Adrenal gland (tissue), 9 donors: ENCODE measurements at regions not wholly inside any gene's neighbourhood (a gene's known extent, or its start where the extent isn't known, plus 50 kb on each side); places are given as distances from the start of the nearest gene placed in this dataset.

ENCODE experiments used
- DNase-seq, 7 donors: peaks; one replicate each; pipeline ENCODE4 v3.0.0-alpha.2; 2019 to 2020
- H3K27ac ChIP-seq, 5 donors: fragments of 200-600 bp; sonication (generic) in 4 of 5; 1 replicate in 3 of 5; 2 replicates in 2 of 5; pipeline versions ENCODE4 v1.5.1 to v1.8.0; 2016 to 2020; ENCODE audit warnings: mild to moderate bottlenecking in 1 of 5
- H3K27me3 ChIP-seq: fragments of 200-600 bp; 2 replicates; pipeline ENCODE4 v1.8.0; 2021
- H3K36me3 ChIP-seq, 2 donors: fragments of 200-600 bp; replicated peaks in 1 of 2; 1 replicate in 1 of 2; 2 replicates in 1 of 2; pipeline versions ENCODE4 v1.5.1 to v1.8.0; 2018 to 2022
- H3K4me1 ChIP-seq, 2 donors: fragments of 200-600 bp; replicated peaks in 1 of 2; 1 replicate in 1 of 2; 2 replicates in 1 of 2; pipeline versions ENCODE4 v1.5.1 to v1.8.0; 2018 to 2021
- H3K4me3 ChIP-seq, 4 donors: fragments of 200-600 bp; sonication (generic) in 3 of 4; one replicate each; pipeline ENCODE4 v1.5.1; 2016 to 2018
- H3K9me3 ChIP-seq, 3 donors: fragments of 200-600 bp; sonication (generic) in 1 of 3; replicated peaks in 1 of 3; 1 replicate in 2 of 3; 2 replicates in 1 of 3; pipeline versions ENCODE4 v1.5.1 to v1.8.0; 2016 to 2021
- CTCF ChIP-seq, 6 experiments: fragments of 450-650 bp in 4 of 6; fragments of 200-600 bp in 2 of 6; sonication (generic) in 1 of 6; IDR thresholded peaks; 1 replicate in 5 of 6; 2 replicates in 1 of 6; pipeline versions ENCODE4 v1.5.1 to v1.8.0; 2016 to 2021; ENCODE audit warnings: antibody characterized with exemption in 6 of 6, mild to moderate bottlenecking in 2 of 6, moderate library complexity in 1 of 6
- POLR2A ChIP-seq, 2 donors: fragments of 450-650 bp; IDR thresholded peaks; one replicate each; pipeline ENCODE4 v1.6.1; 2017; ENCODE audit warnings: antibody characterized with exemption in 2 of 2, mild to moderate bottlenecking in 2 of 2, moderate library complexity in 1 of 2
- WGBS, 4 donors: extraction: QIAGEN DNeasy Blood & Tissue Kit in 2 of 4; methylation state at CpG; one replicate each; pipeline versions ENCODE4 v1.1.5 to v1.1.7; 2013 to 2017; 5-methylcytosine and 5-hydroxymethylcytosine counted together
- intact Hi-C, 2 donors: fragments of 100-400 bp; cut with DNase I; formaldehyde crosslinking; loops; one replicate each; pipeline versions ENCODE4 v1.14.1 to v1.15.0; 2022 to 2023
- donor health status: healthy with polysubstance abuse.
- donor health status: Bipolar disorder and iron deficiency.
- donor health status: DM: yes; HTN: yes; CAD: no.
- donor health status: DM: no; HTN: no; CAD: no.
- donor health status: DM: no; HTN: no; CAD: no.

GRCh38 chr13:59494151-59494550 lies 669.6 kb downstream of the DIAPH3 start:
- intact Hi-C loops, result no loop called here
- no peaks in the 10 kb centered on the region for H3K36me3 ChIP-seq
- H3K27me3 ChIP-seq, result no peaks in the 10 kb centered on the region
- TF ChIP-seq POLR2A (IDR thresholded peaks at IDR 0.05) (no peak), CTCF (IDR thresholded peaks at IDR 0.05) (no peak)
- no peak overlapping the region for H3K27ac ChIP-seq
- H3K9me3 ChIP-seq, result no peaks in the 10 kb centered on the region
- H3K4me3 ChIP-seq, result no peak overlapping the region
- H3K4me1 ChIP-seq, result peaks cover 0 to 6% of the 10 kb centered on the region in 2 donors
- no peak for DNase-seq

DNA sequence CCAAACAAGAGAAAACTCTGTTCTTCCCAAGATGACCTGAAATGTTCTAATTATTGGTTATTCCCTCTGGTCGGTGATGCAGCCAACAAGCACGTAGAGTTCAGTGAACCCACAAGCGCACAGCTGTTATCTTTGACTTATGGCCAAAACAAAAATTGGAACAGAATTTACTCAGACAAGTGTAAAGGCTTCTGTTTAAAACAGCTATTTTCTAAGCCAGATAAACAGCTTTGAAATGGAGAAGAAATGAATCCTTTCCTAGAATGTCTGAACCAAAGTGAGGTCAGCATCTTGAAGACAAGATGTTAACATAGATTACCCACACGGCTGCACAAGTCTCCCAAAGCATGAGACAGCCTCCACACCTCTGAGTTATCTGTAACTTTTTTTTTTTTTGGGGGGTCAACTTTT lies 669.2 kb downstream of the DIAPH3 start:
- Histone ChIP-seq H3K27me3 (no peaks in the 10 kb centered on the region), H3K36me3 (no peaks in the 10 kb centered on the region), H3K4me1 (peaks cover 0 to 6% of the 10 kb centered on the region in 2 donors), H3K27ac (no peak overlapping the region), H3K4me3 (no peak overlapping the region), H3K9me3 (no peaks in the 10 kb centered on the region)
- intact Hi-C loops, result no loop called here
- DNase-seq, result peak in 6 of 7 donors; percentile 11 to 67 (median 27)
- WGBS, 4 donors, result 29 to 52% (median 39%) methylated on average over 4 of the region's 4 CpGs
- TF ChIP-seq CTCF (IDR thresholded peaks at IDR 0.05) (no peak), POLR2A (IDR thresholded peaks at IDR 0.05) (no peak)

DNA sequence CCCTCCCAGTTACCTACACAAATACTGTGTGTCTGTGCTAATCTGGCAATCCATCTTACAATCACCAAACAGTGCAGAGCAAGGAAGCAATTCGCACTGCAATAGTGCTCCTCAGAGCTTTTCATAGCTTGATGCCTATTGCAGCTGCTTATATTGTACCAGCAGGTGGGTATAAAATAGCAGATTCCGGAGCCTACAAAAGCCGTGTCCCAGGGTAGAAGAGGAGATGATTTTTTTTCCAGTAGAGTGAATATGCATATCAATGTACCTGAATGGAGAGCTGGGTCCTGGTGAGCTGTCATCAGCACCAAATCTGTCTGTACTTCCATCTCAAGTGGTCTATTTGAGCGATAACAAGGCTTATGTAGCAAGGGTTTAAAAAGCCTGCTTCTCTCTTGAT lies 668.4 kb downstream of the DIAPH3 start:
- no peaks in the 10 kb centered on the region for H3K36me3 ChIP-seq
- H3K9me3 ChIP-seq, result no peaks in the 10 kb centered on the region
- H3K27me3 ChIP-seq, result no peaks in the 10 kb centered on the region
- no peak for TF ChIP-seq CTCF (IDR thresholded peaks at IDR 0.05)
- WGBS, 4 donors, result 87 to 93% (median 89%) methylated on average over 4 of the region's 4 CpGs
- no peak overlapping the region for H3K27ac ChIP-seq
- peaks cover 0 to 6% of the 10 kb centered on the region in 2 donors for H3K4me1 ChIP-seq
- intact Hi-C loops, result no loop called here
- no peak for DNase-seq
- H3K4me3 ChIP-seq, result no peak overlapping the region

GRCh38 chr13:59495936-59496512 lies 667.7 kb downstream of the DIAPH3 start:
- H3K9me3 ChIP-seq, result no peaks in the 10 kb centered on the region
- intact Hi-C loops, result no loop called here
- no peak overlapping the region for H3K4me3 ChIP-seq
- no peak for TF ChIP-seq CTCF (IDR thresholded peaks at IDR 0.05)
- no peak for TF ChIP-seq POLR2A (IDR thresholded peaks at IDR 0.05)
- no peaks in the 10 kb centered on the region for H3K27me3 ChIP-seq
- WGBS, 4 donors, result 82 to 87% (median 83%) methylated on average over 7 of the region's 7 CpGs
- no peaks in the 10 kb centered on the region for H3K36me3 ChIP-seq
- H3K4me1 ChIP-seq, result peaks cover 0 to 6% of the 10 kb centered on the region in 2 donors
- H3K27ac ChIP-seq, result no peak overlapping the region
- DNase-seq, result no peak
